ENCODE measurements at regions not wholly inside any gene's neighbourhood (a gene's known extent, or its start where the extent isn't known, plus 50 kb on each side); places are given as distances from the start of the nearest gene placed in this dataset.

GRCh38 chr7:124426621-124427020 is 339.0 kb downstream of the GPR37 start:
- in situ Hi-C loops (cut with MboI; ENCODE audit: low pct_unique_long_range_greater_than_20kb in 2 of 9, low sequenced_read_pairs in 9 of 9, unreplicated experiment in 9 of 9), result no loop called here
- H3K4me1 ChIP-seq (replicated peaks in 1 of 2), result no peaks in the 10 kb centered on the region
- H3K27ac ChIP-seq, result no peak overlapping the region
- no peak overlapping the region for H3K4me3 ChIP-seq
- ATAC-seq (replicated peaks in 6 of 8), result peak in 1 of 8 experiments; percentile 36

GRCh38 chr7:124423863-124424262 is 341.7 kb downstream of the GPR37 start:
- WGBS, 10 experiments, result 0 to 94% (median 70%) methylated on average over 1 to 3 of the region's 3 CpGs
- no peaks in the 10 kb centered on the region for H3K4me1 ChIP-seq (replicated peaks in 1 of 2)
- no peak overlapping the region for H3K27ac ChIP-seq
- ATAC-seq (replicated peaks in 6 of 8), result peak in 2 of 8 experiments; percentile 25 to 45
- H3K4me3 ChIP-seq, result no peak overlapping the region
- in situ Hi-C loops (cut with MboI; ENCODE audit: low pct_unique_long_range_greater_than_20kb in 2 of 9, low sequenced_read_pairs in 9 of 9, unreplicated experiment in 9 of 9), result no loop called here

DNA sequence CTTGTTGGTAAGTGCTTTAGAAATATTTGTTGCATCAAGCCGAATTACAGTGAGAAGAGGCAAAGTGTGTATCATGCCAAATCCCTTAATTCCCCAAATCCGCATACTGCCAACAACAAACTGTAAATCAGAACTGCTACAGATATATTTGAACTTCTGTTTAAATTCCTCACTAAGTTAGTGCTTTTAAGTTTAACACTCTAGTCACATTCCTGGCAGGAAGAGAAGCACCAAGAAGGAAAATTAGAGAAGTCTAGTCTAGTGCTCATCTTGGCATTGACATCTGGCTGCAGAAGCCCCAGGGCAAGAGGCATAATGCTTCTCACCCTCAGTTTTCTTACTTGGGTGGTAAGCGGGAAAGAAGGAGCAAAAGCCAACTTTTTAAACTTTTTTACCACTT is 343.5 kb downstream of the GPR37 start:
- in situ Hi-C loops (cut with MboI; ENCODE audit: low pct_unique_long_range_greater_than_20kb in 2 of 9, low sequenced_read_pairs in 9 of 9, unreplicated experiment in 9 of 9), result no loop called here
- Histone ChIP-seq H3K4me3 (no peak overlapping the region), H3K4me1 (replicated peaks in 1 of 2) (no peaks in the 10 kb centered on the region), H3K27ac (no peak overlapping the region)
- ATAC-seq (replicated peaks in 6 of 8), result no peak
- 0 to 92% (median 60%) methylated on average over 1 to 3 of the region's 3 CpGs; no CpG with 5 or more reads in 2 of the 10 experiments for WGBS, 10 experiments

DNA sequence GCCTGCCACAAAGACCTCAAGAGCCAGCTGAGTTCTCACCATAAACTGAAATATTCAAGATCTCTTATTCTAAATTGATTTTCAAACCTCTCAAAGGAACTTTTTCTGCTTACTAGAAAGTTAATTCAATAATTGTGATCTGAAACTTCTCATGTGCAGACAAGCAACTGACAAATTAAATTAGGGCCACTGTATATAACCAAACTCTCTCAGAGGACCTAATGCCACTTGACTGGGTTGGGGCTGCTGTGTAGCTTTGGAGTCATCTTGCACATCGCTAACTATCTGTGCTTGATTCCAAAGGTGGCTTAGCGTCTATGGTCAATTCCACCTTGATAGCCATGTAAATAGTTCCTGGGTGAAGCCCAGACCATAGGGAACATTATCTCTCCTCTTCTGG is 345.2 kb downstream of the GPR37 start:
- 50 to 90% (median 80%) methylated on average over 1 to 2 of the region's 2 CpGs; no CpG with 5 or more reads in 3 of the 10 experiments for WGBS, 10 experiments
- in situ Hi-C loops (cut with MboI; ENCODE audit: low pct_unique_long_range_greater_than_20kb in 2 of 9, low sequenced_read_pairs in 9 of 9, unreplicated experiment in 9 of 9), result no loop called here

GRCh38 chr7:124413029-124413428 is 352.6 kb downstream of the GPR37 start:
- ATAC-seq (replicated peaks in 6 of 8), result no peak
- no peaks in the 10 kb centered on the region for H3K4me1 ChIP-seq (replicated peaks in 1 of 2)
- WGBS, 10 experiments, result 0 to 100% (median 0%) methylated on average over 1 to 2 of the region's 3 CpGs; no CpG with 5 or more reads in 6 of the 10 experiments

More for the DNA sequence above, 345.2 kb downstream of the GPR37 start:
- Histone ChIP-seq H3K27ac (no peak overlapping the region), H3K4me1 (replicated peaks in 1 of 2) (no peaks in the 10 kb centered on the region), H3K4me3 (no peak overlapping the region)
- no peak for ATAC-seq (replicated peaks in 6 of 8)

DNA sequence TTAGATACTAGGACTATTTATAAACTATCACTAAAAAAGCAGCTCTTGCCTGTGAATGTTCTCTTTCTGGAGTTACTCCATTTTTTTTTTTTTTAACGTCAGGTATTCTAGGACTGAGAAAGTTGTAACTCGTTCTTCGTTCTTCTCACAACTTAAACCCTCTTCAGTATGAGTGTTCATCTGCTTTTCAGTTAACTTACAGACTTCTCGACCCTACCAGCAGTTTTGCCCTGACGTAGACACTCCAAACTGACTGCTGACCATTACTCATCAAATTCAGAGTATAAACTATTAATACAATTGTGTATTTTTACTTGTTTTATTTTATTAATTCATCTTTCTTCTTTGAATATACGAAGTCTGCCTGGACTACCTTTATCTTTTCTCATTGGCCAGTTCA is 353.1 kb downstream of the GPR37 start:
- in situ Hi-C loops (cut with MboI; ENCODE audit: low pct_unique_long_range_greater_than_20kb in 2 of 9, low sequenced_read_pairs in 9 of 9, unreplicated experiment in 9 of 9), result no loop called here
- no peak overlapping the region for H3K27ac ChIP-seq
- no peak overlapping the region for H3K4me3 ChIP-seq
- WGBS, 10 experiments, result 4 to 100% (median 65%) methylated on average over 1 to 6 of the region's 6 CpGs
- no peak for ATAC-seq (replicated peaks in 6 of 8)
- H3K4me1 ChIP-seq (replicated peaks in 1 of 2), result no peaks in the 10 kb centered on the region

More at GRCh38 chr7:124413029-124413428, 352.6 kb downstream of the GPR37 start:
- in situ Hi-C loops (cut with MboI; ENCODE audit: low pct_unique_long_range_greater_than_20kb in 2 of 9, low sequenced_read_pairs in 9 of 9, unreplicated experiment in 9 of 9), result no loop called here
- no peak overlapping the region for H3K4me3 ChIP-seq
- H3K27ac ChIP-seq, result no peak overlapping the region

- Histone ChIP-seq H3K4me1 (replicated peaks in 1 of 2) (no peaks in the 10 kb centered on the region), H3K27ac (no peak overlapping the region), H3K4me3 (no peak overlapping the region)
- in situ Hi-C loops (cut with MboI; ENCODE audit: low pct_unique_long_range_greater_than_20kb in 2 of 9, low sequenced_read_pairs in 9 of 9, unreplicated experiment in 9 of 9), result no loop called here
- WGBS, 10 experiments, result 4 to 80% (median 53%) methylated on average over 1 to 7 of the region's 7 CpGs
- no peak for ATAC-seq (replicated peaks in 6 of 8)
Measured at GRCh38 chr7:124411796-124412195, 353.8 kb downstream of the GPR37 start.

DNA sequence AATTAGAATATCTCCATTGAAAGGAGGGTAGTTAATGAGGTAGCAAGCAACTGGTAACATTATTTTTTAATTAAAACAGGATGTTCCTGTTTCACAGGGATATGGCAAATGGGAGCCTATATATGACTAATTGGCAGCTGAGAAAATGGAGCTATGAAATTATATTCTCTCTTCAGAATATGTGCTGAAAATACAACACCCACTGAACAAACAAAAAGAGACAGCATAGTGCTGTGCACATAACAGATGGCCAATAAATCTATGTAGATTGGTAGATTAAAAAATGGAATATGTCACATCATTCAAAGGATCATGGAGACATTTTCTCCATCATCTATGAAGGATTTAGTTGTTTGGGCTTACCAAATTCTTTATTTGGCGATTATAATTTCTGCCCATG is 362.0 kb downstream of the GPR37 start:
- in situ Hi-C loops (cut with MboI; ENCODE audit: low pct_unique_long_range_greater_than_20kb in 2 of 9, low sequenced_read_pairs in 9 of 9, unreplicated experiment in 9 of 9), result no loop called here
- no peak overlapping the region for H3K27ac ChIP-seq
- H3K4me3 ChIP-seq, result no peak overlapping the region
- no peaks in the 10 kb centered on the region for H3K4me1 ChIP-seq (replicated peaks in 1 of 2)
- ATAC-seq (replicated peaks in 6 of 8), result peak in 1 of 8 experiments; percentile 71
- 0 to 100% (median 40%) methylated on average over 1 of the region's 1 CpG; no CpG with 5 or more reads in 2 of the 10 experiments for WGBS, 10 experiments

DNA sequence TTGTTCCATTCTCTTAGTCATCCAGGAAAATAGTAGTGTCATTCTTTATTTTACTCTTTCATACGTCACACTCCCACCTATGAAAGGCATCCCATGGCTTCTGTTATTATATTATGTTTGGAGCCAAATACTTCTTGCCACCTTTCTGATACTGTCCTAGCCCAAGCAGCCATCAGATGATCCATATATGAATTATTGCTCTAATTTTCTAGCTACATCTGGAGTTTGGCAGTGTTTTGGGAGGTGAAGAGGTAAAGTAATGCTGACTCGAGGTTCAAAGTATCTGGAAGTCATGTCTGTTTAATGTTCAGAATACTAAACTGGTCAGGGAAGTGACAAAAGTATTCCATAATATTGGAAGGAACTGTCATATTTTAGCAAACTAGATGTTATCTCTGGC is 362.5 kb downstream of the GPR37 start:
- 0 to 100% (median 73%) methylated on average over 1 to 2 of the region's 2 CpGs for WGBS, 10 experiments
- no peak for ATAC-seq (replicated peaks in 6 of 8)
- Histone ChIP-seq H3K27ac (no peak overlapping the region), H3K4me1 (replicated peaks in 1 of 2) (no peaks in the 10 kb centered on the region), H3K4me3 (no peak overlapping the region)
- in situ Hi-C loops (cut with MboI; ENCODE audit: low pct_unique_long_range_greater_than_20kb in 2 of 9, low sequenced_read_pairs in 9 of 9, unreplicated experiment in 9 of 9), result no loop called here

DNA sequence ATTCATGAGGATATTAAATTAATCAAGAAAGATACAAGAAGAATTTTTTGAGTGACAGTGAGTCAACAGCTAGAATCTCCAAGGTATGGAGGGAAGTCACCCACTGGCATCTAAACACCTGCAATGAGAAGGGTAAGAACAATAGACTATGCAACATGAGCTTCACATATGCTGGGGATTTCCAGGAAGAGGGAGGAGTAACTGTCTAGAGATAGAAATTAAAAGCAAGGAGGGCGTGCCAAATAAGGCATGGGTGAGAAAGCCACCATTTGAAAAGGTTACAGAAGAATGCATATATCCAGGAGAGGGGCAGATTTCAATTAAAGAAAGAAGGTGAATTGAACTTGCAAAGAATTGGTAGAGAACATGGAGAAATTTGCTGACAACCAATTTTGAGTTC is 365.7 kb downstream of the GPR37 start:
- Histone ChIP-seq H3K27ac (no peak overlapping the region), H3K4me3 (no peak overlapping the region), H3K4me1 (replicated peaks in 1 of 2) (no peaks in the 10 kb centered on the region)
- WGBS, 10 experiments, result 13 to 100% (median 85%) methylated on average over 1 of the region's 1 CpG; no CpG with 5 or more reads in 3 of the 10 experiments
- in situ Hi-C loops (cut with MboI; ENCODE audit: low pct_unique_long_range_greater_than_20kb in 2 of 9, low sequenced_read_pairs in 9 of 9, unreplicated experiment in 9 of 9), result no loop called here
- ATAC-seq (replicated peaks in 6 of 8), result peak in 1 of 8 experiments; percentile 52

DNA sequence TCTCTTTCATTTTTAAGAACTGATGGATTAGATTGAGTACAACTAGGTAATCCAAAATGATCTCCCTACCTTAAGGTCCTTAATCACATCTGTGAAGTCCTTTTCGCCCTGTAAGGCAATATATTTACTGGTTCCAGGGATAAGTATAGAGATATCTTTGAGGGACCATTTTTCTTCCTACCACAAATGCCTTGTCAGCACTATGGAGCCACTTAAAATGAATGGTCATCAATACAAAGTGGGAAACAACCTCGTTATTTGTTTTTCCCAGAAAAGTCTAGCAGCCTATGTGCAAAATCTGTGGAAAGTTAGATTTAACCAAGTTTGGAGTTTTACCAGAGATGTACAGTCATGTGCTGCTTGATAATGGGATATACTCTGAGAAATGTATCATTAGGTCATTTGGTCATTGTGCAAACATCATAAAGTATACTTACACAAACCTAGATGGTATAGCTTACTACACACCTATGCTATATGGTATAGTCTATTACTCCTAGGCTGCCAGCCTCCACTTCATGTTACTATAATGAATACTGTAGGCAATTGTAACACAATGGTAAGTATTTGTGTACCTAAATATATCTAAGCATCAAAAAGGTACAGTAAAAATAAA is 366.2 kb upstream of the TMEM229A start:
- no peaks in the 10 kb centered on the region for H3K4me1 ChIP-seq (replicated peaks in 1 of 2)
- in situ Hi-C loops (cut with MboI; ENCODE audit: low pct_unique_long_range_greater_than_20kb in 2 of 9, low sequenced_read_pairs in 9 of 9, unreplicated experiment in 9 of 9), result no loop called here
- no peak overlapping the region for H3K4me3 ChIP-seq
- 0 to 100% (median 79%) methylated on average over 1 to 2 of the region's 2 CpGs; no CpG with 5 or more reads in 3 of the 10 experiments for WGBS, 10 experiments
- no peak for ATAC-seq (replicated peaks in 6 of 8)
- H3K27ac ChIP-seq, result no peak overlapping the region

- ATAC-seq (replicated peaks in 6 of 8), result no peak
- in situ Hi-C loops (cut with MboI; ENCODE audit: low pct_unique_long_range_greater_than_20kb in 2 of 9, low sequenced_read_pairs in 9 of 9, unreplicated experiment in 9 of 9), result no loop called here
- Histone ChIP-seq H3K27ac (no peak overlapping the region), H3K4me1 (replicated peaks in 1 of 2) (no peaks in the 10 kb centered on the region), H3K4me3 (no peak overlapping the region)
- 2 to 94% (median 72%) methylated on average over 1 to 4 of the region's 4 CpGs for WGBS, 10 experiments
Measured at GRCh38 chr7:124397134-124397533, 364.3 kb upstream of the TMEM229A start.

GRCh38 chr7:124390301-124390700 is 357.4 kb upstream of the TMEM229A start:
- in situ Hi-C loops (cut with MboI; ENCODE audit: low pct_unique_long_range_greater_than_20kb in 2 of 9, low sequenced_read_pairs in 9 of 9, unreplicated experiment in 9 of 9), result no loop called here
- no peak overlapping the region for H3K4me3 ChIP-seq
- 0 to 60% (median 38%) methylated on average over 1 of the region's 1 CpG; no CpG with 5 or more reads in 3 of the 10 experiments for WGBS, 10 experiments
- H3K4me1 ChIP-seq (replicated peaks in 1 of 2), result no peaks in the 10 kb centered on the region
- peak in 4 of 8 experiments; percentile 36 to 54 (median 41) for ATAC-seq (replicated peaks in 6 of 8)
- H3K27ac ChIP-seq, result no peak overlapping the region

- no peak for ATAC-seq (replicated peaks in 6 of 8)
- H3K4me3 ChIP-seq, result no peak overlapping the region
- in situ Hi-C loops (cut with MboI; ENCODE audit: low pct_unique_long_range_greater_than_20kb in 2 of 9, low sequenced_read_pairs in 9 of 9, unreplicated experiment in 9 of 9), result no loop called here
Measured at GRCh38 chr7:124388751-124389150, 355.9 kb upstream of the TMEM229A start.

More at GRCh38 chr7:124388751-124389150, 355.9 kb upstream of the TMEM229A start:
- WGBS, 10 experiments, result 0 to 100% (median 67%) methylated on average over 1 of the region's 1 CpG; no CpG with 5 or more reads in 1 of the 10 experiments
- Histone ChIP-seq H3K27ac (no peak overlapping the region), H3K4me1 (replicated peaks in 1 of 2) (no peaks in the 10 kb centered on the region)
